ENCODE measurements at regions not wholly inside any gene's neighbourhood (a gene's known extent, or its start where the extent isn't known, plus 50 kb on each side); places are given as distances from the start of the nearest gene placed in this dataset.

GRCh38 chr9:38286357-38286756 lies 106.1 kb upstream of the ALDH1B1 start:
- DNase-seq (ENCODE audit: low read depth in 2 of 2) = no peak

DNA sequence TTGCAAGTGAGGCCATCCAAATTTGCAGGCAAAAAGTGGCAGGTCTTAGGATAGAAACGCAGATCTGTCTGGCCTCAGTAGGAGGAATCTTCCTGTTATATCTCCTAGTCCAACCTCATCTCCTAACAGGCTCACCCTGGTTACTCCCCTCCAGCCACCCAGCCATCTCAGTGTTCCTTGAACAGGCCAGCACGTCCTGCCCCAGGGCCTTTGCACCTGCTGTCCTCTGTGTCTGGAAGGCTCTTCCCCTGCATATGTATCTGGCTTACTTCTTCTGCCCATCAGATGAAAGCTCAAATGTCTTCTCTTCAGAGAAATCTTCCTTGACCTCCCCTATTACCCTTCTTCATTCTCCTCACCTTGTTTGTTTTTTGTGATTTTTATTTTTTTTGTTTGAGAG lies 107.3 kb upstream of the ALDH1B1 start:
- no peak for DNase-seq (ENCODE audit: low read depth in 2 of 2)

DNA sequence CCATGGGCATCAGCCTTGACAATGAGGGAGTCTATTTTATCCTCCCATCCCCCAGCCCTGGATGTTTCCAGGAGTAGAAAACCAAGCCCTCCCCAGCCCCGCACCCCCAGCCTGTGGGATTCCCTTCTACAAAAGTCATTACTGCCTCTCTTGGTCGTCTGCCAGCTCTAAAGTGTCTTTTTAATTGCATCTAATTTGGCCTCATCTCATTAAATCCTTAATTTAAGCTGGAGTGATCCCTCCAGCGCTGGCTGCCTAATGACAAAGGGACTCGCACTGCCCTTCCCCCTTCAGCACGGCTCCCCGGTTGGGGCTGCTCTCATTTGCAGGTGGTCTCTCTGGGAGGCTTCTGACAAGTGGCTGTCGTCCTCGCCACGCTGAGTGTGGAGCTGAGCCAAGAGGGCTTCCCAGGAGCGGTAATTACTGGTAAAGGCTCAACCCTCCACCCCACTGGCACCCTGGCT lies 107.9 kb upstream of the ALDH1B1 start:
- no peak for DNase-seq (ENCODE audit: low read depth in 2 of 2)

GRCh38 chr9:38284039-38284575 lies 108.4 kb upstream of the ALDH1B1 start:
- DNase-seq (ENCODE audit: low read depth in 2 of 2) = no peak

- no peak for DNase-seq (ENCODE audit: low read depth in 2 of 2)
Measured at GRCh38 chr9:38282756-38283155, 109.7 kb upstream of the ALDH1B1 start.

GRCh38 chr9:38281917-38282316 lies 110.6 kb upstream of the ALDH1B1 start:
- no peak for DNase-seq (ENCODE audit: low read depth in 2 of 2)

GRCh38 chr9:38281196-38281595 lies 111.3 kb upstream of the ALDH1B1 start:
- DNase-seq (ENCODE audit: low read depth in 2 of 2) = no peak

DNA sequence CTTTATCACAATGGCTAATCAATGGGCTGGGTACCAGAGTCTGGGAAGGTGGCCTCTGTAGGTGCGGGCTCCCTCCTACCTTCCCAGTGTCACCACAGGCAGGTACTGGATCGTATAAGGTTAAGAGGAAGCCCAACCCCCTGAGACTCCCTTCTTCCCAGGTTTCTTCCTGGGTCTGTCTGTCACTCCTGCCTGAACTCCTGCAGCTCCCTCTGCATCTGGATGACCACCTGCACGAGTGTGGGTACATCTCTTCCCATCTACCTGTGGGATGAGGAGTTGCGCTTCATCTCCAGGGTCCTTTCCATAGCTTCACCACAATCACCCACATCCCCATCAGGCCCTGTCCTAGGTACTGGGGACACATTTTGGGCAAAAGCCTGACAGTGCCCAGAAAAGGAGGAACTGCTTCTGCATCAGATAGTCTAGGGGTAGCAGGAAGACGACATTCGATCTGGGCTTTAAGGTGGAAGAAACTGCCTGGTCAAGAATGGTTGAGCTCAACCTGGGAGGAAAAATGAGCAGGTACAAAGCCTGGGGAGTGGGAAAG lies 112.2 kb upstream of the ALDH1B1 start:
- no peak for DNase-seq (ENCODE audit: low read depth in 2 of 2)

- DNase-seq (ENCODE audit: low read depth in 2 of 2) = no peak
Measured at GRCh38 chr9:38278931-38279679, 113.4 kb upstream of the ALDH1B1 start.

GRCh38 chr9:38278457-38278856 lies 114.0 kb upstream of the ALDH1B1 start:
- DNase-seq (ENCODE audit: low read depth in 2 of 2) = no peak

DNA sequence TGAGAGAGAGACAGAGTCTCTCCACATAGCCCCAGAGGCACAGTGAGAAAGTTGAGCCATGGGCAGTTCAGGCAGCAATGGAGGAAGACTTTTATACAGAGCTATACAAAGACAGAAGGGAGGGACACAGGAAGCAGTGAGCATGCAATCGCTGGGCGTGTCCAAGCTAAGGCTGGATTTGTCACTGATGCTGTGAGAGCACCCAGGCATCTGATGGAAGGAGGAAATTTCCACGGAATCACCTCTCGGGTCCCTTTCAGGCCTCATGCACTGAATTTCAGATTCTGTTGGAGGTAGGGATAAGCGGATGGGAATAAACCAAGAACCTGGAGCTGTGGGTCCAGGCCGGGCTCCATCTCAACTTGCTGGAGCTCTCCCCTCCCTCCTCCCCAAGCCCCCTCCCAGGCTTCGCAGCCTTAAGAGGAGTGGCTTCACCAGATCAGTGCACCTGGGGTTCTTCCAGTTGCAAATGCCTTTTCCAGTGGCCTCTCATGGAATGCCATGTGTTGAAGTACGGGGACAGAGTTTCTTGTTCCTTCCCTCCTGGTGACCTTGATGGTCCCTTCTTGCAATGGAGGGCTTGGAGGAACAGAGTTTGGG lies 114.8 kb upstream of the ALDH1B1 start:
- no peak for DNase-seq (ENCODE audit: low read depth in 2 of 2)

- DNase-seq (ENCODE audit: low read depth in 2 of 2) = no peak
Measured at GRCh38 chr9:38276771-38277439, 115.6 kb upstream of the ALDH1B1 start.

- no peak for DNase-seq (ENCODE audit: low read depth in 2 of 2)
Measured at GRCh38 chr9:38274800-38275199, 117.7 kb upstream of the ALDH1B1 start.

GRCh38 chr9:38272710-38273109 lies 119.8 kb upstream of the ALDH1B1 start:
- DNase-seq (ENCODE audit: low read depth in 2 of 2) = no peak

DNA sequence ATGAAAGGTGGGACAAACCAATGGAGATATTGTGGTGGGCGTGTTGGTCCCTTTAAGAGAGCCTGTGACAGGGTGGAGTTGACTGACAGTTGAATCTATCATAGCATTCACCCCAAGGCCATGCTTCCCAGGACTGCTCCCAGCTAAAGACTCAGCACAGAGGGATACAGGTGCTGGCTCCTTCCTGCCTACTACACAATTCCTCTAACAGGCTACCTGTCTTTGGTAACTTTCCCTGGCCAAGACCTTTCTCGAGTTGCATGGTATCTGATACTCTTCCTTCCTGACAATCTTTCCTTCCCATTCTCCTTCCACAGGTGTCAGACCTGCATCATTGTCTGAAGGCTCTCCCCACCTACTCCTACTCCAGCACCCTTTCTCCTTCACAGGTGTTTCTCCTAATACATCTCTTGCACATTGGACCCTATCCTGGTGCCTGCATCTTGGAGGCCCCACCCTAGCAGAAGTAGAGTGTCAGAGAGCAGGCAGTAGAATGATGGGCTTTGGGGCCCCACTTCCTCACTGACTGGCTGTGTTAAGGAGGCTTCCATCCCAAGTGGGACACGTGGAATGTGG lies 120.7 kb upstream of the ALDH1B1 start:
- DNase-seq (ENCODE audit: low read depth in 2 of 2) = no peak

- no peak for DNase-seq (ENCODE audit: low read depth in 2 of 2)
Measured at GRCh38 chr9:38269775-38270174, 122.7 kb upstream of the ALDH1B1 start.

GRCh38 chr9:38263532-38263931 lies 129.0 kb upstream of the ALDH1B1 start:
- DNase-seq (ENCODE audit: low read depth in 2 of 2) = peak; percentile 6 to 12

DNA sequence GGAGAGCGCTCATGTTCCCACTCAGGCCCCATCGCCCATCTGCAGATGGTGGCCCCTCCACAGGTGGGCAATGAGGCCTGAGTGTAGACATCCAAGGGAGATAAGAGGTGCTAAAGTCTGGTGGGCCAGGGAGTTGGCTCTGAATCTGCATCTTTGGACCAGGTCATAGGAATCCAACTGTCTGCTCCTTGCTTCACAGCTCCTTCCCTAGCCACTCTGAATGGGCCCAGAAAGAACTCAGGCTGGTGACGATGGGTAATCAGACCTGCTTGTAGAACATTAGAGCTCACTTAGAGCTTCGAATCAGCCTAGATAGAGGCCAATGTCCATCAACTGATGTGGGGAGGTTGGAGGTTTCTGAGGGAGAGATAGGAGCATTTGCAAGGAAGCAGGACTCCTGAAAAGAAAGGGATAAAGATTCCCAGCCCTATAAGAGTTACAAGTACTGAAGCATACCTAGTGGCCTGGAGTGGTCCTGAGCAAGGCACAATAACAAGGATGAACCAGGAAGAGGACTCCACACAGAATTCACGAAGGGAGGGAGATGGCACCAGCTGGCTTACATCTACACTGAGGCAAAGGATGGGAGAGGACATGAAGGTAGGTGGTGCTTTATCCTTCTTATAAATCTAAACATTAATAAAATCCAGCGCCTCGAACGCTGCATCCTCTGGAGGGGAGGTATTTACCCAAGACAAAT lies 132.8 kb upstream of the ALDH1B1 start:
- no peak for DNase-seq (ENCODE audit: low read depth in 2 of 2)

DNA sequence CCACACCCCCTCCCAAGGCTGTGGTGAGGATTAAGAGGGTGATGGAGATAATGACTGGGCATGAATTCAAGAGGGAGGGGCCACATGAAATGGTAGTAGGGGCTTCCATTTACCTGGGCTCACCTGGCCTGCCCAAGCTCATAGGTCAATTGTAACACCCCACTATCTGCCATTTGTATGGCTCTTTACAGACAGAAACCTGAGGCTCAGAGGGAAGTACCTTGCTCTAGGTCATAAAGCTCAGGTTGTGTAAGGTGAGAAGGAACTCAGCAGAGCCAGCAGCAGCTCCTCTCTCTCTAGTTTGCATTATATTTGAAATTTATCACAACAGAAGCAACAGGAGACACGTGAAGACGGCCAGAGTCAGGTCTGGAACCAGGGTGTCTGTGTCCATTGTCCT lies 133.4 kb upstream of the ALDH1B1 start:
- no peak for DNase-seq (ENCODE audit: low read depth in 2 of 2)

GRCh38 chr9:38257626-38258215 lies 134.8 kb upstream of the ALDH1B1 start:
- no peak for DNase-seq (ENCODE audit: low read depth in 2 of 2)

DNA sequence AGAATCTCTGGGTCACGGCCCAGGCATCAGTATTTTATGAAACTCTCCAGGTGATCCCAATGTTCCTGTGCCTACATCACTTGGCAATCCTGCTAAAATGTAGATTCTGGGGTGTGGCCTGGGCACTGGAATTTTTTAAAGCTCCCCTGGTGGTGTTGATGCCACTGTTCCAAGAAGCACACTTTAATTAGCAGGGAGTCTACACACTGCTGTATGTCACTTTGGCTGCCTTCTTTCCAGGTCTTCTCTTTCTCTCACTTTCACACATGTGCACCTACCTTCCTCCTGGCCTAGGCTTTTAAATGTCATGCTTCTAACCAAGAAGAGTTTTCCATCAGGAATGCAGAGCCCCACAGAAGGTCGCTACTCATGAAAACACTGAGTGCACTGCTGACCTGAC lies 136.0 kb upstream of the ALDH1B1 start:
- DNase-seq (ENCODE audit: low read depth in 2 of 2) = no peak

All from fibroblast of skin of left biceps (primary cell).